SU-DHL-6 (cell line): ENCODE measurements at regions not wholly inside any gene's neighbourhood (a gene's known extent, or its start where the extent isn't known, plus 50 kb on each side); places are given as distances from the start of the nearest gene placed in this dataset.

Source experiments
- CTCF ChIP-seq: fragments of 200-600 bp; sonication (generic); IDR thresholded peaks from one replicate; pipeline ENCODE4 v1.5.1; 2017; ENCODE audit warnings: antibody characterized with exemption, mild to moderate bottlenecking, low read length, moderate library complexity; ENCODE audit not compliant: insufficient read depth, poor library complexity, severe bottlenecking
- EZH2phosphoT487 ChIP-seq: fragments of 200-600 bp; sonication (generic), shearing (Covaris generic); conservative IDR thresholded peaks from 2 replicates; pipeline ENCODE4 v1.6.1; 2018; ENCODE audit warnings: mild to moderate bottlenecking, antibody characterized with exemption, low read length, moderate library complexity, mixed read lengths

- TF ChIP-seq CTCF = no peak
- TF ChIP-seq EZH2phosphoT487 = no peak
Measured at GRCh38 chr4:189802884-189803283, 137.8 kb upstream of the FRG1 start.
